ENCODE measurements at regions not wholly inside any gene's neighbourhood (a gene's known extent, or its start where the extent isn't known, plus 50 kb on each side); places are given as distances from the start of the nearest gene placed in this dataset.

- TF ChIP-seq STAT1 (IDR thresholded peaks at IDR 0.05; ENCODE audit: unreplicated experiment) (no peak), CTCF (conservative IDR thresholded peaks at IDR 0.05; ENCODE audit: low read depth in 2 of 2) (no peak), POLR2AphosphoS5 (IDR thresholded peaks at IDR 0.05; ENCODE audit: low read depth) (no peak), EZH2 (IDR thresholded peaks at IDR 0.05; ENCODE audit: low read depth, unreplicated experiment) (no peak), CREB1 (CRISPR knock-in tag; IDR thresholded peaks at IDR 0.05; ENCODE audit: low read depth) (no peak)
These were observed 297.0 kb downstream of the TCF7L2 start for GRCh38 chr10:113247050-113247449.
